HepG2 (cell line): ENCODE measurements at regions not wholly inside any gene's neighbourhood (a gene's known extent, or its start where the extent isn't known, plus 50 kb on each side); places are given as distances from the start of the nearest gene placed in this dataset.
A peak's percentile ranks its signal among the peaks of the same experiment; 100 is the strongest.

Source experiments
- EP300 ChIP-seq, 3 experiments: sonication (generic) in 1 of 3; formaldehyde crosslinking in 1 of 3; IDR thresholded peaks; 2 replicates each; pipeline versions ENCODE4 v1.5.1 to v1.6.1; 2011 to 2020; ENCODE audit warnings: low read depth in 2 of 3, low read length in 2 of 3, borderline replicate concordance in 1 of 3, improper control_type of control experiment in 1 of 3, mild to moderate bottlenecking in 1 of 3, missing genetic modification reagents in 1 of 3, moderate library complexity in 1 of 3
- FOXP1 ChIP-seq, 2 experiments: fragments of 450-650 bp in 1 of 2; IDR thresholded peaks; 2 replicates each; pipeline ENCODE4 v1.6.1; 2017 to 2018; ENCODE audit warnings: antibody characterized with exemption in 1 of 2
- HCFC1 ChIP-seq: fragments of 150-350 bp; IDR thresholded peaks from 2 replicates; pipeline ENCODE4 v1.6.1; 2014; ENCODE audit warnings: low read depth, low read length
- HNRNPK ChIP-seq: fragments of 200-400 bp; formaldehyde crosslinking; IDR thresholded peaks from 2 replicates; pipeline ENCODE4 v1.6.1; 2018; ENCODE audit warnings: low read length, low read depth, moderate library complexity, mild to moderate bottlenecking; ENCODE audit not compliant: poor library complexity, severe bottlenecking
- MAFG ChIP-seq: sonication (generic); formaldehyde crosslinking; IDR thresholded peaks from 2 replicates; pipeline ENCODE4 v1.5.1; 2020; ENCODE audit warnings: mild to moderate bottlenecking, missing genetic modification reagents
- MIXL1 ChIP-seq: IDR thresholded peaks from 2 replicates; pipeline ENCODE4 v1.6.1; 2016
- NR1H2 ChIP-seq: sonication (generic); formaldehyde crosslinking; IDR thresholded peaks from 2 replicates; pipeline ENCODE4 v1.8.1; 2022; ENCODE audit warnings: low read depth, missing genetic modification reagents, borderline replicate concordance
- PCBP1 ChIP-seq: fragments of 200-400 bp; formaldehyde crosslinking; IDR thresholded peaks from 2 replicates; pipeline ENCODE4 v1.6.1; 2017; ENCODE audit warnings: mild to moderate bottlenecking, low read depth, low read length, borderline replicate concordance
- RARA ChIP-seq: IDR thresholded peaks from 2 replicates; pipeline ENCODE4 v1.6.1; 2016; ENCODE audit warnings: missing genetic modification reagents, missing compliant biosample characterization
- RXRA ChIP-seq: sonication (generic); formaldehyde crosslinking; IDR thresholded peaks from 2 replicates; pipeline ENCODE4 v1.5.1; 2020; ENCODE audit warnings: missing genetic modification reagents
- SOX5 ChIP-seq: IDR thresholded peaks from 2 replicates; pipeline ENCODE4 v1.6.1; 2016; ENCODE audit warnings: borderline replicate concordance
- SOX6 ChIP-seq, 2 experiments: fragments of 450-650 bp in 1 of 2; sonication (generic) in 1 of 2; formaldehyde crosslinking in 1 of 2; IDR thresholded peaks; 2 replicates each; pipeline versions ENCODE4 v1.4.0 to v1.6.1; 2017 to 2020; ENCODE audit warnings: antibody characterized with exemption in 1 of 2, mild to moderate bottlenecking in 1 of 2, missing genetic modification reagents in 1 of 2
- ZBTB1 ChIP-seq: sonication (generic); formaldehyde crosslinking; IDR thresholded peaks from 2 replicates; pipeline ENCODE4 v1.4.0; 2020; ENCODE audit warnings: missing genetic modification reagents, borderline replicate concordance
- ZBTB7A ChIP-seq: sonication (generic); formaldehyde crosslinking; IDR thresholded peaks from 2 replicates; pipeline ENCODE4 v1.8.0; 2022; ENCODE audit warnings: mild to moderate bottlenecking, missing genetic modification reagents
- ZFY ChIP-seq: sonication (generic); formaldehyde crosslinking; IDR thresholded peaks from 2 replicates; pipeline ENCODE4 v1.4.0; 2020; ENCODE audit warnings: missing genetic modification reagents
- ZNF317 ChIP-seq: sonication (generic); formaldehyde crosslinking; IDR thresholded peaks from 2 replicates; pipeline ENCODE4 v1.5.0; 2020; ENCODE audit warnings: mild to moderate bottlenecking, missing genetic modification reagents
- ZNF766 ChIP-seq: sonication (generic); formaldehyde crosslinking; IDR thresholded peaks from 2 replicates; pipeline ENCODE4 v1.5.0; 2020; ENCODE audit warnings: missing genetic modification reagents, borderline replicate concordance
- ZSCAN25 ChIP-seq: sonication (generic); formaldehyde crosslinking; IDR thresholded peaks from 2 replicates; pipeline ENCODE4 v1.8.0; 2022; ENCODE audit warnings: mild to moderate bottlenecking, missing genetic modification reagents
- TF ChIP-seq, protein P1 (sequence below): sonication (generic); formaldehyde crosslinking; IDR thresholded peaks from 2 replicates; pipeline ENCODE4 v1.5.0; 2020; ENCODE audit warnings: missing genetic modification reagents
- TF ChIP-seq, protein P2 (sequence below): sonication (generic); formaldehyde crosslinking; IDR thresholded peaks from 2 replicates; pipeline ENCODE4 v1.5.1; 2020; ENCODE audit warnings: missing genetic modification reagents, mild to moderate bottlenecking, borderline replicate concordance
- TF ChIP-seq, protein P3 (sequence below): IDR thresholded peaks from 2 replicates; pipeline ENCODE4 v1.6.1; 2016; ENCODE audit warnings: low read depth, missing genetic modification reagents, missing compliant biosample characterization
- TF ChIP-seq, protein P4 (sequence below): sonication (generic); formaldehyde crosslinking; IDR thresholded peaks from 2 replicates; pipeline ENCODE4 v1.9.0; 2021; ENCODE audit warnings: missing genetic modification reagents, borderline replicate concordance

DNA sequence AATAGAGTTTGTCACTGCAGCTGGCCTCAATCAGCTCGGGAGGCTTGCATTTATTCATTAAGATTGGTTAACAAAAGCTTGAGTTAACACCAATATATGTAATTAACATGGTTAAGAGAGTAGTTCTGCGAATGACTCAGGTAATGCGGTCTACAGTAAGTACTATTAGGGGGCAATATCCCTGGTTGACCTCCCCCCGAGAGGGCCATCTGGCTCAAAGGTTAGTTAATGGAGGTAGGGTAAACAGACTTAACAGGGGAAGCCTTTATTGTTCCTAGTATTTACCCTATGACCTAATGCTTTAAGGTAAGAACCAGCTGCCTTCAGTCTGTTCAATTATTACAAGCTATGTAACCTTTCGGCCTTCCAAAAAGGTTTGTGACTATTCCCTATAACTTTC, 403.3 kb upstream of the SGO1 start (continued):
- TF ChIP-seq FOXP1 (IDR thresholded peaks at IDR 0.05) (no peak), FOXP1 (CRISPR knock-in tag; IDR thresholded peaks at IDR 0.05) (no peak), SOX6 (IDR thresholded peaks at IDR 0.05) (no peak), SOX6 (CRISPR knock-in tag; IDR thresholded peaks at IDR 0.05) (peak; percentile 76), ZBTB7A (CRISPR knock-in tag) (no peak), HCFC1 (no peak), NR1H2 (CRISPR knock-in tag) (peak; percentile 88; the same call in 1 of the 2 replicates), ZFY (CRISPR knock-in tag) (no peak), ZNF766 (no peak), RARA (CRISPR knock-in tag) (peak; percentile 53; the same call in 1 of the 2 replicates), PCBP1 (no peak), HNRNPK (no peak), ZNF317 (CRISPR knock-in tag) (no peak), SOX5 (CRISPR knock-in tag) (peak; percentile 69; the same call in 1 of the 2 replicates), MIXL1 (0 out of 2 replicates have a peak, but pooled peaks have one; percentile 28), EP300 (IDR thresholded peaks at IDR 0.05; ENCODE audit: low read depth in 2 of 2, low read length in 2 of 2) (0 out of 4 replicates have a peak, but pooled peaks of 1 of the 2 experiments have one; percentile 26), EP300 (CRISPR knock-in tag; IDR thresholded peaks at IDR 0.05; ENCODE audit: borderline replicate concordance) (peak; percentile 17; the same call in 1 of the 2 replicates), RXRA (CRISPR knock-in tag) (peak; percentile 46; the same call in 1 of the 2 replicates), ZBTB1 (no peak), ZSCAN25 (CRISPR knock-in tag) (no peak), MAFG (CRISPR knock-in tag) (no peak)
- TF ChIP-seq, protein P1, sequence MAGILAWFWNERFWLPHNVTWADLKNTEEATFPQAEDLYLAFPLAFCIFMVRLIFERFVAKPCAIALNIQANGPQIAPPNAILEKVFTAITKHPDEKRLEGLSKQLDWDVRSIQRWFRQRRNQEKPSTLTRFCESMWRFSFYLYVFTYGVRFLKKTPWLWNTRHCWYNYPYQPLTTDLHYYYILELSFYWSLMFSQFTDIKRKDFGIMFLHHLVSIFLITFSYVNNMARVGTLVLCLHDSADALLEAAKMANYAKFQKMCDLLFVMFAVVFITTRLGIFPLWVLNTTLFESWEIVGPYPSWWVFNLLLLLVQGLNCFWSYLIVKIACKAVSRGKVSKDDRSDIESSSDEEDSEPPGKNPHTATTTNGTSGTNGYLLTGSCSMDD, result no peak
- TF ChIP-seq, protein P2, sequence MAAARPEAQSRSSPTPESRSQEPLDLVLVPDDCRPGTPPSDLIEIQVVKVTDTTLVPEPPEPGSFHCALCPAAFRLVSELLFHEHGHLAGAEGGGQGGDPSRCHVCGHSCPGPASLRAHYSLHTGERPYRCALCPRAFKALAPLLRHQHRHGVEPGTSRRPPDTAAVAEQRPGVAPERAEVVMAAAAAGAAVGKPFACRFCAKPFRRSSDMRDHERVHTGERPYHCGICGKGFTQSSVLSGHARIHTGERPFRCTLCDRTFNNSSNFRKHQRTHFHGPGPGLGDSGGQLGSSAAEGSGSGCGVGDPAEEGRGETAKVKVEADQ (CRISPR knock-in tag), result no peak
- TF ChIP-seq, protein P3, sequence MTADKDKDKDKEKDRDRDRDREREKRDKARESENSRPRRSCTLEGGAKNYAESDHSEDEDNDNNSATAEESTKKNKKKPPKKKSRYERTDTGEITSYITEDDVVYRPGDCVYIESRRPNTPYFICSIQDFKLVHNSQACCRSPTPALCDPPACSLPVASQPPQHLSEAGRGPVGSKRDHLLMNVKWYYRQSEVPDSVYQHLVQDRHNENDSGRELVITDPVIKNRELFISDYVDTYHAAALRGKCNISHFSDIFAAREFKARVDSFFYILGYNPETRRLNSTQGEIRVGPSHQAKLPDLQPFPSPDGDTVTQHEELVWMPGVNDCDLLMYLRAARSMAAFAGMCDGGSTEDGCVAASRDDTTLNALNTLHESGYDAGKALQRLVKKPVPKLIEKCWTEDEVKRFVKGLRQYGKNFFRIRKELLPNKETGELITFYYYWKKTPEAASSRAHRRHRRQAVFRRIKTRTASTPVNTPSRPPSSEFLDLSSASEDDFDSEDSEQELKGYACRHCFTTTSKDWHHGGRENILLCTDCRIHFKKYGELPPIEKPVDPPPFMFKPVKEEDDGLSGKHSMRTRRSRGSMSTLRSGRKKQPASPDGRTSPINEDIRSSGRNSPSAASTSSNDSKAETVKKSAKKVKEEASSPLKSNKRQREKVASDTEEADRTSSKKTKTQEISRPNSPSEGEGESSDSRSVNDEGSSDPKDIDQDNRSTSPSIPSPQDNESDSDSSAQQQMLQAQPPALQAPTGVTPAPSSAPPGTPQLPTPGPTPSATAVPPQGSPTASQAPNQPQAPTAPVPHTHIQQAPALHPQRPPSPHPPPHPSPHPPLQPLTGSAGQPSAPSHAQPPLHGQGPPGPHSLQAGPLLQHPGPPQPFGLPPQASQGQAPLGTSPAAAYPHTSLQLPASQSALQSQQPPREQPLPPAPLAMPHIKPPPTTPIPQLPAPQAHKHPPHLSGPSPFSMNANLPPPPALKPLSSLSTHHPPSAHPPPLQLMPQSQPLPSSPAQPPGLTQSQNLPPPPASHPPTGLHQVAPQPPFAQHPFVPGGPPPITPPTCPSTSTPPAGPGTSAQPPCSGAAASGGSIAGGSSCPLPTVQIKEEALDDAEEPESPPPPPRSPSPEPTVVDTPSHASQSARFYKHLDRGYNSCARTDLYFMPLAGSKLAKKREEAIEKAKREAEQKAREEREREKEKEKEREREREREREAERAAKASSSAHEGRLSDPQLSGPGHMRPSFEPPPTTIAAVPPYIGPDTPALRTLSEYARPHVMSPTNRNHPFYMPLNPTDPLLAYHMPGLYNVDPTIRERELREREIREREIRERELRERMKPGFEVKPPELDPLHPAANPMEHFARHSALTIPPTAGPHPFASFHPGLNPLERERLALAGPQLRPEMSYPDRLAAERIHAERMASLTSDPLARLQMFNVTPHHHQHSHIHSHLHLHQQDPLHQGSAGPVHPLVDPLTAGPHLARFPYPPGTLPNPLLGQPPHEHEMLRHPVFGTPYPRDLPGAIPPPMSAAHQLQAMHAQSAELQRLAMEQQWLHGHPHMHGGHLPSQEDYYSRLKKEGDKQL (CRISPR knock-in tag), result no peak
- TF ChIP-seq, protein P4, sequence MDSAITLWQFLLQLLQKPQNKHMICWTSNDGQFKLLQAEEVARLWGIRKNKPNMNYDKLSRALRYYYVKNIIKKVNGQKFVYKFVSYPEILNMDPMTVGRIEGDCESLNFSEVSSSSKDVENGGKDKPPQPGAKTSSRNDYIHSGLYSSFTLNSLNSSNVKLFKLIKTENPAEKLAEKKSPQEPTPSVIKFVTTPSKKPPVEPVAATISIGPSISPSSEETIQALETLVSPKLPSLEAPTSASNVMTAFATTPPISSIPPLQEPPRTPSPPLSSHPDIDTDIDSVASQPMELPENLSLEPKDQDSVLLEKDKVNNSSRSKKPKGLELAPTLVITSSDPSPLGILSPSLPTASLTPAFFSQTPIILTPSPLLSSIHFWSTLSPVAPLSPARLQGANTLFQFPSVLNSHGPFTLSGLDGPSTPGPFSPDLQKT (CRISPR knock-in tag), result no peak
